Esophagus squamous epithelium (tissue), 4 donors: ENCODE measurements at regions not wholly inside any gene's neighbourhood (a gene's known extent, or its start where the extent isn't known, plus 50 kb on each side); places are given as distances from the start of the nearest gene placed in this dataset.

Source experiments
- CTCF ChIP-seq, 6 experiments: fragments of 450-650 bp in 4 of 6; fragments of 200-600 bp in 2 of 6; sonication (generic) in 2 of 6; IDR thresholded peaks; one replicate each; pipeline ENCODE4 v1.5.1; 2016 to 2019; ENCODE audit warnings: antibody characterized with exemption in 6 of 6, mild to moderate bottlenecking in 4 of 6, moderate library complexity in 4 of 6
- POLR2A ChIP-seq, 4 donors: fragments of 450-650 bp; IDR thresholded peaks; one replicate each; pipeline ENCODE4 v1.6.1; 2017; ENCODE audit warnings: antibody characterized with exemption in 4 of 4, mild to moderate bottlenecking in 4 of 4, moderate library complexity in 3 of 4

- TF ChIP-seq CTCF (IDR thresholded peaks at IDR 0.05) = no peak
- no peak for TF ChIP-seq POLR2A (IDR thresholded peaks at IDR 0.05)
Measured at GRCh38 chr2:187989925-187990623, 301.6 kb upstream of the GULP1 start.
